NCI-H524 treated with DMSO at 0.1 percent for 48 hours (cell line): ENCODE measurements at regions not wholly inside any gene's neighbourhood (a gene's known extent, or its start where the extent isn't known, plus 50 kb on each side); places are given as distances from the start of the nearest gene placed in this dataset.
"Not testable (repeated sequence)": the region's sequence is repeated elsewhere in the genome, so short reads cannot be mapped to it uniquely, and the experiment has no call there.

ENCODE experiments used
- DNase-seq: peaks from one replicate; lab custom pipeline; 2025; lab: John Stamatoyannopoulos, UW

DNA sequence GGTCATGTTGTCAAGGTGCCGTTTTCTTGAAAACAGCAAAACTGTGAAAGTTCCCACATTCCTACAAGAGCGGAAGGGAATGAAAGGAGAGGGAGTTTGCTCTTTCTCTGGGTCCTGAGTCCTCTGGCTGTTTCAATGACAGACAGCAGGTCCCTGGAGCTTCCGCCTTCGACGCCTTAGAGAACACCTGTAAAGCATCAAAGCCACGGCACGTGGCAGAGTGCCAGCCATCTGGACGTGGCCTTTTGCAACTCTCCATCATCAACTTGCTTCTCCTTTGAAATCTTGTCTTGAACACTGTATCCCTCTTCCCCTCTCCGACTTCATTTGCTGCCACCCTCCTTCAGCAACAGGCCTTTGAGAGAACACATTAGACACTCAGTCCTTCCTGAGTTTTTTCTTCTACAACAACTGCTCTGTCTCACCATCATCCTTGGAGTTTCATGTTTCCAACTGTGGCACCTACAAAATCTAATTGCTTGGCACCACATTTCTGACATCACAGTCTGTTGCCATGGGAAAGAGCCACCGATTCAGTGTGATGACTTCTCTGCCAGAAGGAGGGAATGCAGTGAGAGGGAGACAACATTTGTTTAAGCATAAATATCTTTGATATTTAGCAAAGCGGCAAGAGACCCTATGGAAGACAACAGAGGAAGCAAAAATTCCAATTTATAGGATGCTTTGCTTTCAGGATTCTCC is 204.9 kb upstream of the PTER start:
- no peak for DNase-seq

- no peak for DNase-seq
Measured at GRCh38 chr10:16232441-16232840, 204.4 kb upstream of the PTER start.

DNA sequence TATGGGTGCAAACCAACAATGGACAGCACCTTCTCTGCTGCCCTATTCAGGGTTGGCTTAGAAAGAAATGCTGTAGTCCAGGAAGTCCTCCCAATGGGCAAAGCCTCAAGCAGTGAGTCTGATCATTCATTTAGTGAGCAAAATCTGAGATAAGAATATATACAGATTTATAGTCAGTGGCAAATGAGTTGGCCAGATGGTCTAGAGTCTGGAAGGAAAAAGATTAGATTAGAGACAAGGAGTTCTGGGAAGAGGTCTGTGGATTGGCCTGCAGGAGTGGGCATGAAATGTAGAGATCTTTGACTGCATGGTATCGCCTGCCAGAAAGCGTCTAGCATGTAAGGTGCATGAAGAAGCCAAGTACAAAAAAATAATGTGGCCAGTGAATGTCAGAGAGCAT is 201.9 kb upstream of the PTER start:
- no peak for DNase-seq

DNA sequence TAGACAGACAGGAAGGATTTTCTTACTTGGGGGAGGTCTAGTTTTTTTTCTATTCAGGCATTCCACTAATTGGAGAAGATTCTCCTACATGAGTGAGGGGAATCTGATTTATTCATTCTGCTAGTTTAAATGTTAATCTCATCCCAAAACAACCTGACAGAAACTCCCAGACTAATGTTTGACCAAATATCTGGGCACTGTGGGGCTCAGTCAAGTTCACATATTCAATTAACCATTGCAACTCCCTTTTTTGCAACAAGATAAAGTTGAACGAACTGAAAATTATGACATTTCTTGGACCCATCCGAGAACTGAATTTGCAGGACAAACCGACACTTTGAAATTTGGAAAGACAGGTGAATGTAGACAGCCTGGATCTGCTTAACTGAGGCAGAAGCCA is 194.4 kb upstream of the PTER start:
- DNase-seq, result no peak

- no peak for DNase-seq
Measured at GRCh38 chr10:16242859-16243613, 193.8 kb upstream of the PTER start.

DNA sequence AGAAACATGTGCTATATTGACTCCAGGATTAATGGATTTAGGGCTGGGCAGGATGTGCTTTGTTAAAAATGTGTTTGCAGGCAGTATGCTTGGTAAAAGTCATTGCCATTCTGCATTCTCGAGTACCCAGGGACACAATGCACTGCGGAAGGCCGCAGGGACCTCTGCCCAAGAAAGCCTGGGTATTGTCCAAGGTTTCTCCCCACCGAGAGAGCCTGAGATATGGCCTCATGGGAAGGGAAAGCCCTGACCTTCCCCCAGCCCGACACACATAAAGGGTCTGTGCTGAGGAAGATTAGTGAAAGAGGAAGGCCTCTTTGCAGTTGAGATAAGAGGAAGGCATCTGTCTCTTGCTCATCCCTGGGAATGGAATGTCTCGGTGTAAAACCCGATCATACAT is 186.7 kb upstream of the PTER start:
- not testable (repeated sequence) for DNase-seq

DNA sequence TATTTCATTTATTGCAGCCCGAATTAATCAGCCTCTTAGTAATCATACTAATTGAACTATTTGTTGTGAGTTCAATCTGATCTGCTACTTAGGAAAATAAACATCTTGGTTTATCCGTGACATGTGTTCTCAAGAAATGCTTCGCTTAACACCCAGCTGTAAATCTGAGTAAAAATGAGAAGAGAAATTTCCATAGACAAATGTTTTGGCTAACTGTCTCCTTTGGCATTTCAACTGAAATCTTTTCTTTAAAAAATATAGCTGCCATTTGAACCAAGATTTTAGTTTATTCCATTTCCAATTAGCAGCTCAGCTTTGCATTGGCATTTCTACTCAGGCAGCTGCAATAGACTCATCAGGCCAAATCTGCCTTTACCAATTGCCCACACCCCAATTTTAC is 180.5 kb upstream of the PTER start:
- DNase-seq, result no peak

GRCh38 chr10:16258291-16259040 is 178.3 kb upstream of the PTER start:
- no peak for DNase-seq

DNA sequence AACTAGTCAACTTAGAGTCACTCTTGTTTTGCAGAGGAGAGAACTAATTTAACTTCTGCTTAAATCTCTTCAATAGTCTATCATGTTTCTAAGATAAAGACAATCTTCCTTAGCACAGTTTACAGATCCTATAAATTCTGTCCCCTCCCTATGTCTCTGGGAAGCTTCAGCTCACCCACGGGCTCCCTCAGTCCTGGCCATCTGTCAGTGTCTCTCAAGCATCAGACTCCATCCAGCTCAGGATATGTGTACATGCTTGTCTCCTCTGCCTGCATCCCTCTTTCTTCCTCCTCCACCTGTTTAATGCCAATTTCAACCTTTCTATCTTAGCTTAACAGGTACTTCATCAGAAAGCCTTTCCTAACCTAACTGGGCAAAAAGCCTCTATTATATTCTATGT is 177.1 kb upstream of the PTER start:
- DNase-seq, result no peak

- no peak for DNase-seq
Measured at GRCh38 chr10:16260388-16260787, 176.4 kb upstream of the PTER start.

DNA sequence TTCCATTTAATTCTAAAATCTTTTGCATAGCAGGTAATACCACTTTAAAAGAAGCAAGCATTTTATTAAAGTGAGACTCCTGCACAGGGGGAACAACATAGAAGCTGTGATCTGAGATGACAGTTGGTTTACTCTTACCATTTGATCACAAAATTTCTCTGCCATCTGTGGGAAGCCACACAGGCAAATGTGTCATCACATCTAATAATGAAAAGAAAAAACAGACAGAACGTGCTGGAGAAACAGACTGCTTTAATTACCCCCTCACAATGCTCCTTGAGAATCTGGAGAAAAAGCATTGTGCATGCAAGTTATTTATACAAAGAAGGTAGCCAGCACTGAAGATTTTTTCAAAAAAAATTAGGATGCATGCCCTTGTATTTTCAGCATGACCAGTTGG is 165.2 kb upstream of the PTER start:
- DNase-seq, result no peak

DNA sequence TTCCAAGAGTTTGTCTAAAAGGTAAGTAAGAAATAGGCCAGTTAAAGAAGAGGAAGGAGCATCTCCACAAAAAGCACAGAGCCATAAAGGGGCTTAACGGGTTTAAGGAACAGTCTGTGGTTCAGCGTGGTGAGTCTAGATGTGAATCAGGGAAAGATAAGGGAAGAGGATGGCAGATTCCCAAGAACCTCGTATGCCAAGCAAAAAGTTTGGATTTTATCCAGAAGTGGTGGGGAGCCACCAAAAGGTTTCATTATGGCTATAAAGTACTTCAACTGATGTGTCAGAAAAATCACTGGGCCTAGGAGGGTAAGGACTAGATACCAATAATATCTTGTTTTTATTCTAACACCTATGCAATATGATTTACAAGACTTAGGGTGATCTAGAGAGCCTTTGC is 161.9 kb upstream of the PTER start:
- no peak for DNase-seq

DNA sequence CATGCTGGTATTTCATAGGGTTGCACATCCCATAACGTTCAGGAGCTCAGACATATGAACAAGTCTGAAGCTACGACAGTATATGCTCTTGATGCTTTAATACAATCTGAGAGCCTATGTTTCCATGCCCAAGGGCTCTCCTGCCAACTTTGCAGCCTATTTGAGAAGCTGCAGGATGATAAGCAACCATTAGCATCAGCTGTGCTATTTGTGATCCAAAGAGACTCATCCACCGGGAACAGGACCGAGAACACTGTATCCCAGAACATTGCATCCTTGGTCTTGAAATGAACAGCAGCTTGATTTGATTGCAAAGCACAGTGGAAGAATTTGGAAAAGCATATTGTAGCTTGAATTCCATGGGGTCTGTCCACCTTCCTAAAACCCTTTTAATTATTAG is 156.2 kb upstream of the PTER start:
- DNase-seq, result no peak

- no peak for DNase-seq
Measured at GRCh38 chr10:16292366-16292765, 144.4 kb upstream of the PTER start.

DNA sequence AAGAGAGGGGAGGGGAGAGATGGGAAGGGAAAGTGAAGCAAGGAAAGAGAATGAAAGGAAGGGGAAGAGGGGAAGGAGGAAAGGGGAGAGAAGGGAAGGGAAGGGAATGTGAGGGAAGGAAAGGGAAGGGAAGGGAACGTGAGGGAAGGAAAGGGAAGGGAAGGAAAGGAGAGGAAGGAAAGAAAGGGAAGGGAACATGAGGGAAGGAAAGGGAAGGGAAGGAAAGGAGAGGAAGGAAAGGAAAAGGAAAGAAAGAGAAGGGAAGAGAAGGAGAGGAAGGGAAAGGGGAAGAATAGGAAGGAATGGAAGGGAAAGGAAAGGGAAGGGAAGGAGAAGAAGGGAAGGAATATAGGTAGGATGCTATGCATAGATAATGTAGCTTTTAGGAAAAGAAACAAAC is 139.7 kb upstream of the PTER start:
- DNase-seq, result no peak

DNA sequence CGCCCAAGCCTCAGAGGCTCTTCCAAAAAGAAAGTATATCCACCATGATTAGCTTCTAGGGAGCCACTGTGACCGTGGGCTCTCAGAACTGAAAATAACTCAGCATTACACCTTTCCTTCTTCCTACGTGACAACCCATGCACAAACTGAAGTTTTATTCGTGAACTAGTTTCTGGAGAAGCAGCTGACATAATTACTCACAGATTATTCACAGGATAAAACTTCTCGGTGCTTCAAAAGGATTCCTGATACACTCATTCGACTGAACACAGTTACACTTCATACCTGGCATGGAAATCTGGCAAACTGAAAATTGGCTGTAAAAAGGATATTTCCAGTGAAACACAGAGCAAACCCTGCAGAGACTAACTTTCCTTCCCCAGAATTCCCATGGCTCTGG is 139.2 kb upstream of the PTER start:
- DNase-seq, result no peak

DNA sequence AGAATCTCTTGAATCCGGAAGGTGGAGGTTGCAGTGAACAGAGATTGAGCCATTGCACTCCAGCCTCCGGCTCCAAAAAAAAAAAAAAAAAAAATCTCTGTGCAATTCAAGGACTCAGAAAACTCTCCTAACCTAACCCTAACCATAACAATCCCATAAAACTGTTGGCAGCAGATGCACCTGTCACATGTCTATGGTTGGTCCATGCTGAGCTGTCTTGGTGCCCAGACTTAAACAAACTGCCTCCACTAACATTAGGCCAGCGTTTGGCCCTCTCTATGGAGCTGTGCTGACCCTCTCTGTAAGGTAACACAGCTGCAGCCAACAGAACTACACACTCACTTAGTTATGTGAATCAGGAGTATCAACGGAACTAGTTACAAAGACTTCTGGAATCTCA is 132.5 kb upstream of the PTER start:
- DNase-seq, result no peak

GRCh38 chr10:16310440-16310839 is 126.4 kb upstream of the PTER start:
- no peak for DNase-seq

DNA sequence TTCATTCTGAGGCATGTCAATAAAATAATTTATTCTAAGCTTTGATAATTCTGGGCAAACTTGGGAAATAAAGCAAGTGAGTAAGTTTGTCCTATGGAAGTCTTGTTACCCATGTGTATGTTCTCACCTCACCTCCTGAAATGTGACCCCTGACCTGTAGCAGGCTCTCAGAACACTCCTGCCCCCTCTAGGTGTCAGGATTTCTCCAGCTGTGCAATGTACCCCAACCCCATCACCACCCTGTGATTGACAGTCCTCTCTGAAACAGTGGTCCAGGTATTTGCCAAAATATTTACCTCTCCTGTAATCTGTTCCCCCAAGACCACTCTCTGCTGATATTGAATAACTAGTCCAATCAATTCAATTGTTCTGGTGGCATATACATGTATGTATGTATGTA is 122.6 kb upstream of the PTER start:
- DNase-seq, result no peak

DNA sequence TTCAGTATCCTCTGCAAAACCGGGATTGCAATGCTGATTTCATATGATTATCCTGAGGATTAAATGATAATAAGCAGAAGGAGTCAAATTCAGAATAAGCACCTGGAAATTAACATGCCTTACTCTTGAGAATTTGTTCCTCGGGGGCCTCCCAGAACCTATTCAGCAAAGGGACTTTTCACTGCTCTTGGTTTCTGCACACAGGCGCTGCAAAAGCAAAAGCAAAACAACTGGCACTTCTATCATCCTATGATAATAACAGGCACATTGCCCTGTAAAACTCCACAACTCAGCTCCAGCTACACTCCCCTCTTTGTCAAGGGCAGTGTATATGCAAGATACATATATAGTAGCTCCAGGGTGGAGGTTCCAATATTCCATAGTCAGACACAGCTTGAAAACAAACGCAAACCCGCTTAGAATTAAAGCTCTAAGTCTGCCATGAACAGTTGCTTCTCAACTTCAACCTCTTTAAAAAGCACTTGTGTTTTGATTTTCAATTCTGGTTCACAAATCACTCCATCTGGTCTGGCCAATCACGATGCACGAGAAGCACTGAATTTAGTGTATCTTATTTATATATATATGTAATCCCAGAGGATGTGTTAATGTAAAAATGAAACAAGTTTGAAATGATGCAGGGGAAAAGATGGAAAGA is 119.9 kb upstream of the PTER start:
- no peak for DNase-seq

GRCh38 chr10:16341637-16342036 is 95.2 kb upstream of the PTER start:
- DNase-seq, result no peak

DNA sequence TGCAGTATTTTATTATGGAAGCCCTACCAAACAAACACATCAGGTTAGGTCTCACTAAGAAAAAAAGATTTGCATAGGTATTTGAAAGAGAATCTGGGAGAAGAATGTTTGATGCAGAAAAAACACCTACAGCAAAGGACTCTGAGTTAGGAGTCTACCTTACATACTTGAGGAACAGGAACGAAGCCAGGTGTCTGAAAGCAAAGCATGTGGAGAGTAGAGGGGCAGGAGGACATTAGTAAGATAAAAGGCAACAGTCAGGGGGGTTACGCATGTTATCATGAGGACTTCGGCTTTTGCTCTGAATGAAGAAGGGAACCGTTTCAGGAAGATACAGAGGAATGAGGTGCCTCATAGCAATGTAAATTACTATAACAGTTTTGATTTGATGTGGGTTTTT is 87.9 kb upstream of the PTER start:
- no peak for DNase-seq

GRCh38 chr10:16352146-16352545 is 84.7 kb upstream of the PTER start:
- no peak for DNase-seq
